ENCODE measurements at regions not wholly inside any gene's neighbourhood (a gene's known extent, or its start where the extent isn't known, plus 50 kb on each side); places are given as distances from the start of the nearest gene placed in this dataset.

DNA sequence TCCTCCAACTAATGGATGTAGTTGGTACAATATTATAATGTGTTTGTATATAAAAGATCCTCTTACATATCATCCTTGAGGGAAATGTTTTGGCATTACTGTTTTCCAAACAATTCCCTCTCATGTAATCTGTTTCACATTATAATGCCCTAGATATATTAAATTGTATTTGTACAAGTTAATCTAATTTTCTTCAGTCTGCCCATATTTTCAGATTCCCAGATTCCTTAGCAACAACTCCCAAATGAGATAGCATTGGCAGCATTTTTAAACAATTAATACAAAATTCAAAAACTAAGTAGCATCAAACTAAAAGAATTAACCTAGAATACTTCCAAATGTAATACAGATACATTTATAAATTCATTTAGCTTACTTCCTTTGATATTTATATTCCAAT lies 860.2 kb downstream of the C12orf50 start:
- no peak for TF ChIP-seq POLR2AphosphoS5 (IDR thresholded peaks at IDR 0.05)
- TF ChIP-seq, protein P1, sequence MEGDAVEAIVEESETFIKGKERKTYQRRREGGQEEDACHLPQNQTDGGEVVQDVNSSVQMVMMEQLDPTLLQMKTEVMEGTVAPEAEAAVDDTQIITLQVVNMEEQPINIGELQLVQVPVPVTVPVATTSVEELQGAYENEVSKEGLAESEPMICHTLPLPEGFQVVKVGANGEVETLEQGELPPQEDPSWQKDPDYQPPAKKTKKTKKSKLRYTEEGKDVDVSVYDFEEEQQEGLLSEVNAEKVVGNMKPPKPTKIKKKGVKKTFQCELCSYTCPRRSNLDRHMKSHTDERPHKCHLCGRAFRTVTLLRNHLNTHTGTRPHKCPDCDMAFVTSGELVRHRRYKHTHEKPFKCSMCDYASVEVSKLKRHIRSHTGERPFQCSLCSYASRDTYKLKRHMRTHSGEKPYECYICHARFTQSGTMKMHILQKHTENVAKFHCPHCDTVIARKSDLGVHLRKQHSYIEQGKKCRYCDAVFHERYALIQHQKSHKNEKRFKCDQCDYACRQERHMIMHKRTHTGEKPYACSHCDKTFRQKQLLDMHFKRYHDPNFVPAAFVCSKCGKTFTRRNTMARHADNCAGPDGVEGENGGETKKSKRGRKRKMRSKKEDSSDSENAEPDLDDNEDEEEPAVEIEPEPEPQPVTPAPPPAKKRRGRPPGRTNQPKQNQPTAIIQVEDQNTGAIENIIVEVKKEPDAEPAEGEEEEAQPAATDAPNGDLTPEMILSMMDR (IDR thresholded peaks at IDR 0.05; ENCODE audit: poor library complexity, severe bottlenecking), result no peak
- TF ChIP-seq EP300 (conservative IDR thresholded peaks at IDR 0.05; ENCODE audit: poor library complexity, severe bottlenecking), result no peak
- no peak for TF ChIP-seq EZH2 (IDR thresholded peaks at IDR 0.05; ENCODE audit: borderline replicate concordance, insufficient read depth, low read length, poor library complexity, severe bottlenecking)

Data from neural cell (in vitro differentiated cells).